Nephron (organoid): ENCODE measurements at regions not wholly inside any gene's neighbourhood (a gene's known extent, or its start where the extent isn't known, plus 50 kb on each side); places are given as distances from the start of the nearest gene placed in this dataset.

ENCODE experiments used
- H3K27ac Mint-ChIP-seq, 3 experiments: 2 replicates each; pipeline ENCODE4 v1.8.0; 2020; ENCODE audit warnings: mixed read lengths in 3 of 3, mild to moderate bottlenecking in 2 of 3, moderate library complexity in 1 of 3
- H3K27me3 Mint-ChIP-seq: 2 replicates; pipeline ENCODE4 v1.8.0; 2021; ENCODE audit warnings: low read depth, mild to moderate bottlenecking, moderate library complexity, mixed read lengths
- H3K36me3 Mint-ChIP-seq: 2 replicates; pipeline ENCODE4 v1.8.0; 2020; ENCODE audit warnings: low read depth, mixed read lengths
- H3K4me1 Mint-ChIP-seq: 2 replicates; pipeline ENCODE4 v1.8.0; 2020; ENCODE audit warnings: mixed read lengths
- H3K4me3 Mint-ChIP-seq, 3 experiments: 2 replicates each; pipeline ENCODE4 v1.8.0; 2020; ENCODE audit warnings: mild to moderate bottlenecking in 3 of 3, mixed read lengths in 3 of 3, moderate library complexity in 2 of 3
- H3K9me3 Mint-ChIP-seq: 2 replicates; pipeline ENCODE4 v1.8.0; 2020; ENCODE audit warnings: mixed read lengths
- CTCF ChIP-seq, 3 experiments: fragments of 200-600 bp; sonication (generic); IDR thresholded peaks; one replicate each; pipeline ENCODE4 v1.5.0; 2021; ENCODE audit warnings: antibody characterized with exemption in 3 of 3; ENCODE audit not compliant: unreplicated experiment in 3 of 3

DNA sequence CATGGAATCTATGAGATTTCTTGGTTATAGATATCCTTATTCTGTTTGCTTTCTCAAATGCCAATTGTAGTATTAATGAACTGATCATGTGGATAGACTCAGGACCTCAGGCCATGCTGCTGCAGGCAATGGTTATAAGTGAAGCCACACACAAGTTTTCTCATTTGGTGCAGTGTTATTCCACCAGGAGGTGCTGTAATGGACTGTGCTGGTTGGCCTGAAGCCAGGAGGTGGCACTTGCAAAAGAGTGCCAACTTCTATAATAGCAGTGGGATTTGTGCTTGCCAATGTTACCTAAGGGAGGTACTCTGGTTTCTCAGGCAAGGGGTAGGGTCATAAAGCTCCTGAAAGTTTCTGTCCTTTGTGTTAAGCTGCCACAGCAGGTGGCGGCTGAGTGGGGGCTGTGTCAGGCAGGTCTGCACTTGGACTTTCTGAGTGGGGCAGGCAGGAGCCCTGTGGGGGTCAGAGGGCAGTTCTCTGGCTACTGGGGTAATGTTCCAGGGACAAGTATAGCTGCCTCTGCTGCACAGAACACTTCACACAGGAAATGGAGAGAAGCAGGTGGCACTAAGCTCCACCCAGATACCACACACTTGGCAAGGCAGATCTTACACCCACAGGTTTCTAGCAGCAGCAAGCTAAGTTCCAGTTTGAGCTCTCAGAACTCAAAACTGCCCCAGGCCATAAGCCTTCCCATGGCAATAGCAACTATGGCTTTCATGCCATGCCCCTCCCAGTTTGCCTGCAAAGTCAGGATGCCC lies 352.6 kb upstream of the CWC22 start:
- H3K36me3 Mint-ChIP-seq: no peaks in the 10 kb centered on the region
- TF ChIP-seq CTCF (IDR thresholded peaks at IDR 0.05; ENCODE audit: unreplicated experiment in 3 of 3): no peak
- peaks cover 9% of the 10 kb centered on the region for H3K9me3 Mint-ChIP-seq
- H3K27me3 Mint-ChIP-seq: peaks cover 3% of the 10 kb centered on the region
- no peak overlapping the region for H3K4me3 Mint-ChIP-seq
- no peak overlapping the region for H3K27ac Mint-ChIP-seq
- H3K4me1 Mint-ChIP-seq: peaks cover 13% of the 10 kb centered on the region

GRCh38 chr2:180358458-180358857 lies 351.4 kb upstream of the CWC22 start:
- H3K27me3 Mint-ChIP-seq: peaks cover 3% of the 10 kb centered on the region
- H3K4me3 Mint-ChIP-seq: no peak overlapping the region
- TF ChIP-seq CTCF (IDR thresholded peaks at IDR 0.05; ENCODE audit: unreplicated experiment in 3 of 3): no peak
- H3K27ac Mint-ChIP-seq: no peak overlapping the region
- peaks cover 6% of the 10 kb centered on the region for H3K9me3 Mint-ChIP-seq
- H3K36me3 Mint-ChIP-seq: no peaks in the 10 kb centered on the region
- peaks cover 8% of the 10 kb centered on the region for H3K4me1 Mint-ChIP-seq

GRCh38 chr2:180356676-180357075 lies 349.6 kb upstream of the CWC22 start:
- no peaks in the 10 kb centered on the region for H3K36me3 Mint-ChIP-seq
- H3K4me1 Mint-ChIP-seq: peaks cover 8% of the 10 kb centered on the region
- peaks cover 3% of the 10 kb centered on the region for H3K27me3 Mint-ChIP-seq
- peaks cover 6% of the 10 kb centered on the region for H3K9me3 Mint-ChIP-seq
- TF ChIP-seq CTCF (IDR thresholded peaks at IDR 0.05; ENCODE audit: unreplicated experiment in 3 of 3): no peak
- no peak overlapping the region for H3K27ac Mint-ChIP-seq
- no peak overlapping the region for H3K4me3 Mint-ChIP-seq

DNA sequence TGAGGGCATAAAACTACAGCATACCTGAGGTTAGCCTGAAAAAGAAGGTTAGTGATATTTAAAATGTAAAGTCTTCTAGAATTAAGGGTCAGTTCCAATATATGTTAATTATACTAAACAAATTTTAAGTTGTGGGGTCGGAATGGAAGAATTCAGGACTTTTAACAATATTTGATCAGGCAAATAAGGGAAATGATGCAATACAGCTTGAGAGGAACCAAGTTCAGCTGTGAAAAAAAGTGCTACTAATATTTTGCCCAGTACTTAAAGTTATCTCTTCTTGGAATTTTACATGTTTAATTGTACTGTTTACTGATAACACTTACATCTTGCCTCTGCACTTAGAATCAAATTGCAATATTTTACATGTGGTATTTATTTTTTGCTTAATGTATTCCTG lies 345.5 kb upstream of the CWC22 start:
- TF ChIP-seq CTCF (IDR thresholded peaks at IDR 0.05; ENCODE audit: unreplicated experiment in 3 of 3): no peak
- Mint-ChIP-seq H3K9me3 (peaks cover 2% of the 10 kb centered on the region), H3K27ac (no peak overlapping the region), H3K4me3 (no peak overlapping the region), H3K27me3 (no peaks in the 10 kb centered on the region), H3K36me3 (no peaks in the 10 kb centered on the region), H3K4me1 (no peaks in the 10 kb centered on the region)

- Mint-ChIP-seq H3K27ac (no peak overlapping the region), H3K36me3 (no peaks in the 10 kb centered on the region), H3K27me3 (no peaks in the 10 kb centered on the region), H3K4me3 (no peak overlapping the region), H3K4me1 (no peaks in the 10 kb centered on the region), H3K9me3 (peaks cover 3% of the 10 kb centered on the region)
- TF ChIP-seq CTCF (IDR thresholded peaks at IDR 0.05; ENCODE audit: unreplicated experiment in 3 of 3): no peak
Measured at GRCh38 chr2:180349809-180350208, 342.7 kb upstream of the CWC22 start.
